ENCODE measurements at regions not wholly inside any gene's neighbourhood (a gene's known extent, or its start where the extent isn't known, plus 50 kb on each side); places are given as distances from the start of the nearest gene placed in this dataset.

GRCh38 chr15:67924359-67924974, 84.6 kb upstream of the RNU6-1 start:
- TF ChIP-seq CTCF (IDR thresholded peaks at IDR 0.05; ENCODE audit: low read length) (no peak), EZH2 (IDR thresholded peaks at IDR 0.05; ENCODE audit: borderline replicate concordance, low read length) (no peak)
